ENCODE measurements at regions not wholly inside any gene's neighbourhood (a gene's known extent, or its start where the extent isn't known, plus 50 kb on each side); places are given as distances from the start of the nearest gene placed in this dataset.

- intact Hi-C loops (cut with micrococcal nuclease; ENCODE audit: unreplicated experiment) (no loop called here), in situ Hi-C loops (cut with MboI) (no loop called here)
- no peak for ATAC-seq
- FAIRE-seq: no peak
- H3K9ac ChIP-seq (ENCODE audit: control insufficient read depth, insufficient read depth, low read length): no peak overlapping the region
- no peak overlapping the region for H3K27ac ChIP-seq (ENCODE audit: control insufficient read depth, insufficient read depth)
- CTCF ChIA-PET: no interaction called here
- no peaks in the 10 kb centered on the region for H3K9me3 ChIP-seq (replicated peaks; ENCODE audit: control insufficient read depth, insufficient read depth, low read length)
- no peak for TF ChIP-seq SP1 (IDR thresholded peaks at IDR 0.05; ENCODE audit: low read depth, low read length)
- TF ChIP-seq CBFB (IDR thresholded peaks at IDR 0.05; ENCODE audit: low read depth): no peak
- no peak for TF ChIP-seq JUND (IDR thresholded peaks at IDR 0.05; ENCODE audit: low read depth, low read length)
- no peak for TF ChIP-seq HSF1 (IDR thresholded peaks at IDR 0.05; ENCODE audit: low read depth, low read length)
- no peak for TF ChIP-seq HDAC2 (IDR thresholded peaks at IDR 0.05)
- TF ChIP-seq FOXM1 (IDR thresholded peaks at IDR 0.05; ENCODE audit: low read depth, low read length): no peak
- no peak for TF ChIP-seq POLR2AphosphoS5 (IDR thresholded peaks at IDR 0.05; ENCODE audit: low read length)
- TF ChIP-seq RFX5 (IDR thresholded peaks at IDR 0.05; ENCODE audit: low read depth, low read length): no peak
- no peak for TF ChIP-seq E4F1 (IDR thresholded peaks at IDR 0.05; ENCODE audit: borderline replicate concordance, partially characterized antibody)
- TF ChIP-seq NFXL1 (IDR thresholded peaks at IDR 0.05; ENCODE audit: borderline replicate concordance): no peak
- TF ChIP-seq ATF3 (IDR thresholded peaks at IDR 0.05; ENCODE audit: borderline replicate concordance, extremely low read depth, low read depth, low read length): no peak
- TF ChIP-seq KDM1A (IDR thresholded peaks at IDR 0.05; ENCODE audit: borderline replicate concordance): no peak
- TF ChIP-seq MLLT1 (IDR thresholded peaks at IDR 0.05): no peak
- no peak for TF ChIP-seq FOXK2 (IDR thresholded peaks at IDR 0.05)
- TF ChIP-seq EED (IDR thresholded peaks at IDR 0.05; ENCODE audit: low read depth): no peak
- no peak for TF ChIP-seq EZH2 (IDR thresholded peaks at IDR 0.05; ENCODE audit: borderline replicate concordance, control insufficient read depth, low read depth, low read length)
- no TSS peak for BruUV-seq (replicated peaks)
- DNase-seq (ENCODE audit: low read depth, low spot score): no peak
- no peaks in the 10 kb centered on the region for H3K36me3 ChIP-seq (ENCODE audit: control insufficient read depth in 2 of 2, insufficient read depth in 2 of 2, low read length in 1 of 2)
- no peaks in the 10 kb centered on the region for H3K79me2 ChIP-seq (ENCODE audit: control insufficient read depth, insufficient read depth, low read length)
- H3K4me3 ChIP-seq: no peak overlapping the region
- H3K4me1 ChIP-seq (ENCODE audit: control insufficient read depth, insufficient read depth, low read length): no peaks in the 10 kb centered on the region
- no peak overlapping the region for H2AFZ ChIP-seq (ENCODE audit: control insufficient read depth, low read depth, low read length)
- no peak overlapping the region for H3K4me2 ChIP-seq (ENCODE audit: control insufficient read depth, insufficient read depth)
- no peaks in the 10 kb centered on the region for H4K20me1 ChIP-seq (ENCODE audit: control insufficient read depth, insufficient read depth)
- peaks cover 0 to 2% of the 10 kb centered on the region in 2 experiments; a peak in 2 of 4 replicates for H3K27me3 ChIP-seq (replicated peaks in 1 of 2; ENCODE audit: control insufficient read depth in 2 of 2, insufficient read depth in 2 of 2, low read length in 1 of 2)
- POLR2A ChIA-PET: no interaction called here
- SMC1A ChIA-PET (ENCODE audit: uncharacterized antibody, unreplicated experiment): no interaction called here
- 12% methylated on average over 7 of the region's 7 CpGs for WGBS (ENCODE audit: insufficient coverage, insufficient replicate concordance, low lambda C conversion rate, missing lambda C conversion rate)
- RAD21 ChIA-PET (ENCODE audit: unreplicated experiment): no interaction called here
Observed at GRCh38 chr10:121189066-121189465, 337.9 kb downstream of the WDR11 start.

Measured in GM12878 (cell line).